ENCODE measurements at regions not wholly inside any gene's neighbourhood (a gene's known extent, or its start where the extent isn't known, plus 50 kb on each side); places are given as distances from the start of the nearest gene placed in this dataset.

GRCh38 chr15:47570044-47570443 is 147.3 kb upstream of the SEMA6D start:
- intact Hi-C loops (cut with DNase I; ENCODE audit: low total_unique reads): no loop called here
- H3K4me3 ChIP-seq (ENCODE audit: low read depth, poor library complexity, severe bottlenecking): no peak overlapping the region
- no peak for TF ChIP-seq POLR2A (IDR thresholded peaks at IDR 0.05)
- TF ChIP-seq CTCF (IDR thresholded peaks at IDR 0.05): no peak
- WGBS, 2 donors: 91 to 95% methylated on average over 4 of the region's 4 CpGs
- DNase-seq (ENCODE audit: low spot score in 2 of 2): no peak

GRCh38 chr15:47570451-47570850 is 146.9 kb upstream of the SEMA6D start:
- 68 to 75% methylated on average over 4 of the region's 4 CpGs for WGBS, 2 donors
- H3K4me3 ChIP-seq (ENCODE audit: low read depth, poor library complexity, severe bottlenecking): no peak overlapping the region
- TF ChIP-seq POLR2A (IDR thresholded peaks at IDR 0.05) (no peak), CTCF (IDR thresholded peaks at IDR 0.05) (no peak)

GRCh38 chr15:47570881-47571640 is 146.2 kb upstream of the SEMA6D start:
- H3K4me3 ChIP-seq (ENCODE audit: low read depth, poor library complexity, severe bottlenecking): no peak overlapping the region
- TF ChIP-seq CTCF (IDR thresholded peaks at IDR 0.05) (no peak), POLR2A (IDR thresholded peaks at IDR 0.05) (no peak)
- WGBS, 2 donors: 80 to 81% methylated on average over 4 of the region's 4 CpGs
- intact Hi-C loops (cut with DNase I; ENCODE audit: low total_unique reads): no loop called here
- no peak for DNase-seq (ENCODE audit: low spot score in 2 of 2)

More at GRCh38 chr15:47570451-47570850, 146.9 kb upstream of the SEMA6D start:
- no peak for DNase-seq (ENCODE audit: low spot score in 2 of 2)
- intact Hi-C loops (cut with DNase I; ENCODE audit: low total_unique reads): no loop called here

- TF ChIP-seq POLR2A (IDR thresholded peaks at IDR 0.05): no peak
- no peak for TF ChIP-seq CTCF (IDR thresholded peaks at IDR 0.05)
- DNase-seq (ENCODE audit: low spot score in 2 of 2): no peak
- intact Hi-C loops (cut with DNase I; ENCODE audit: low total_unique reads): no loop called here
- H3K4me3 ChIP-seq (ENCODE audit: low read depth, poor library complexity, severe bottlenecking): no peak overlapping the region
These were observed 143.6 kb upstream of the SEMA6D start for GRCh38 chr15:47573673-47574072.

GRCh38 chr15:47577000-47577399 is 140.3 kb upstream of the SEMA6D start:
- intact Hi-C loops (cut with DNase I; ENCODE audit: low total_unique reads): no loop called here
- no peak for DNase-seq (ENCODE audit: low spot score in 2 of 2)
- TF ChIP-seq POLR2A (IDR thresholded peaks at IDR 0.05) (no peak), CTCF (IDR thresholded peaks at IDR 0.05) (no peak)
- H3K4me3 ChIP-seq (ENCODE audit: low read depth, poor library complexity, severe bottlenecking): no peak overlapping the region

GRCh38 chr15:47577461-47577860 is 139.8 kb upstream of the SEMA6D start:
- intact Hi-C loops (cut with DNase I; ENCODE audit: low total_unique reads): no loop called here
- WGBS, 2 donors: 54 to 63% methylated on average over 3 of the region's 3 CpGs
- H3K4me3 ChIP-seq (ENCODE audit: low read depth, poor library complexity, severe bottlenecking): no peak overlapping the region
- no peak for TF ChIP-seq POLR2A (IDR thresholded peaks at IDR 0.05)
- no peak for TF ChIP-seq CTCF (IDR thresholded peaks at IDR 0.05)
- DNase-seq (ENCODE audit: low spot score in 2 of 2): no peak

All from lower leg skin (tissue), 4 donors.